Activated CD4-positive, alpha-beta T cell treated with anti-CD3 and anti-CD28 coated beads, Interleukin-2, amount 10 ng/mL, durations not matched to agents 24 days and 14 days (primary cell): ENCODE measurements at regions not wholly inside any gene's neighbourhood (a gene's known extent, or its start where the extent isn't known, plus 50 kb on each side); places are given as distances from the start of the nearest gene placed in this dataset.

ENCODE experiments used
- DNase-seq: peaks from one replicate; pipeline ENCODE4 v3.0.0; 2022
- H3K27ac Mint-ChIP-seq: one replicate; pipeline ENCODE4 v1.8.0; 2022; ENCODE audit warnings: mild to moderate bottlenecking, mixed read lengths
- H3K27me3 Mint-ChIP-seq: one replicate; pipeline ENCODE4 v1.8.0; 2022; ENCODE audit warnings: mixed read lengths
- H3K36me3 Mint-ChIP-seq: one replicate; pipeline ENCODE4 v1.8.0; 2022; ENCODE audit warnings: low read depth, mild to moderate bottlenecking, mixed read lengths
- H3K4me1 Mint-ChIP-seq: one replicate; pipeline ENCODE4 v1.8.0; 2021; ENCODE audit warnings: mixed read lengths
- H3K4me3 Mint-ChIP-seq: one replicate; pipeline ENCODE4 v1.8.0; 2022; ENCODE audit warnings: mild to moderate bottlenecking, moderate library complexity, mixed read lengths
- H3K9me3 Mint-ChIP-seq: one replicate; pipeline ENCODE4 v1.8.0; 2021; ENCODE audit warnings: mixed read lengths
- intact Hi-C: fragments of 100-400 bp; cut with micrococcal nuclease; formaldehyde crosslinking; loops from one replicate; pipeline ENCODE4 v1.15.1; 2023

DNA sequence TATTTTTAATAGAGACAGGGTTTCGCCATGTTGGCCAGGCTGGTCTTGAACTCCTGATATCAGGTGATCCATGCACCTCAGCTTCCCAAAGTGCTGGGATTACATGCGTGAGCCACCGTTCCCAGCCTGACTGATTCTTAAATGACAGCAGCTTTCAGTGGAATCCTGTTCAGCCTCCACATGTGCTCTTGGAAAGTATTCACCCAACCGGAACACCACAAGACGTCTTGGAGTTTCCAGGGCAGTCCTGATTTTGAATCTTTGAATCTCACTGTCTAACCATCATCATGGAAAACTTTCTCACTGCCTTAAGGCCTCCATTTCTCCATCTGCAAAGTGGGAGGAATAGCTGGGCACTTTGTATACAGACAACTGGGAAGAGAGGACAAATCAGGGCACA is 58.1 kb upstream of the ITPKB start:
- intact Hi-C loops = loop anchor here (5.0 kb wide), 1 partner anchor 35 kb away; no protein-coding TSS in a partner anchor
- Mint-ChIP-seq H3K4me3 (peak overlapping the region; percentile 31), H3K27me3 (peaks cover 22% of the 10 kb centered on the region), H3K27ac (peak overlapping the region; percentile 44), H3K36me3 (no peaks in the 10 kb centered on the region), H3K4me1 (peaks cover 30% of the 10 kb centered on the region), H3K9me3 (no peaks in the 10 kb centered on the region)
- no peak for DNase-seq

DNA sequence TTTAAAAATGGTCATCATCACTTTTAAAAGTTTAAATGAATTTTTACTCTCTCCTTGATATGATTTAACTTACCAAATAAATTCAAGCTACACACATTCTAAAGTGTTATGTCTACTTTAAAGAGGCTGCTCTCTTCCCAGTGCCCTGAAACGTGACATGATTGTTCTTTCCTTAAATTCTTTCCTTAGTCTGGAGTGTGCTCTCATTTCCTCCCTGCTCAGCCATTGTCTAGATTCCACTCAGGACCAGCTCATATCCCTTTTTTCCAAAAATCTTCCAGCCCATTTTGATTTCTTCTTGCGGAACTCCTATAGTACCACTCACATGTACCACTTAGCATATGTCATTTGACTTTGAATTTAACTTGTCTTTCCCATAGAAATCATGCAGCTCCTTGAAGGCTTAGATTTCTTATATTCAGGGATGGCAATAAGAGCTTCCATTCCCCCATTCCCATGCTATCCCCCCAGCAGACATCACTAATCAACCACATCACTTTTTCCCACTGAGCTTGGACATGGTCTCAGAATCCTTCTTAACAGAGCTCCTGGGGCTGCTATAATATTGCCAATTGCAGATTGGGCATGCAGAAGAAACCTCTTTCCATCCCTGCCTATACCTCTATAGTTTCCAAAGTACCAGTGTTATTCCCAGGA is 54.7 kb upstream of the ITPKB start:
- intact Hi-C loops = no loop called here
- peaks cover 28% of the 10 kb centered on the region for H3K27me3 Mint-ChIP-seq
- H3K9me3 Mint-ChIP-seq = no peaks in the 10 kb centered on the region
- DNase-seq = no peak
- no peaks in the 10 kb centered on the region for H3K36me3 Mint-ChIP-seq
- peaks cover 14% of the 10 kb centered on the region for H3K4me1 Mint-ChIP-seq
- no peak overlapping the region for H3K4me3 Mint-ChIP-seq
- no peak overlapping the region for H3K27ac Mint-ChIP-seq

DNA sequence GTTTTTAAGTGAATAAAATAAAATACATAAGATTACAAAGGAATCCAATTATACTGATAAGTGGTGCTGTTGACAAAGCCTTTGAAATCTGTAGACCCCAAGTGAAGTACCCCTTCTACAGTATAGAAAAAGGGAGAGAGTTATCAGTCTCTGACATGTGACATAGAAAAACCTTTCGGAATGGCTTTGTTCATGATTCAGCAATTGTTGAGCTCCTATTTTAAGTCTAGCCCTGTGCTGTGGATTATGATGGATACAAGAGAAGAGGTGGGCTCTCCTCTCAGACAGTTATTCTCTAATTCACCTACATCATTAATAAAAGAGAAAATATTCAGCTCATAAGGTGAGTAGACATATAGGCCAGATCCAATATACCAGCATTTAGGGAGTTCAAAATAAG is 53.3 kb upstream of the ITPKB start:
- Mint-ChIP-seq H3K4me1 (peaks cover 7% of the 10 kb centered on the region), H3K4me3 (no peak overlapping the region), H3K36me3 (no peaks in the 10 kb centered on the region), H3K9me3 (no peaks in the 10 kb centered on the region), H3K27ac (no peak overlapping the region), H3K27me3 (peaks cover 33% of the 10 kb centered on the region)
- intact Hi-C loops = no loop called here
- DNase-seq = no peak

DNA sequence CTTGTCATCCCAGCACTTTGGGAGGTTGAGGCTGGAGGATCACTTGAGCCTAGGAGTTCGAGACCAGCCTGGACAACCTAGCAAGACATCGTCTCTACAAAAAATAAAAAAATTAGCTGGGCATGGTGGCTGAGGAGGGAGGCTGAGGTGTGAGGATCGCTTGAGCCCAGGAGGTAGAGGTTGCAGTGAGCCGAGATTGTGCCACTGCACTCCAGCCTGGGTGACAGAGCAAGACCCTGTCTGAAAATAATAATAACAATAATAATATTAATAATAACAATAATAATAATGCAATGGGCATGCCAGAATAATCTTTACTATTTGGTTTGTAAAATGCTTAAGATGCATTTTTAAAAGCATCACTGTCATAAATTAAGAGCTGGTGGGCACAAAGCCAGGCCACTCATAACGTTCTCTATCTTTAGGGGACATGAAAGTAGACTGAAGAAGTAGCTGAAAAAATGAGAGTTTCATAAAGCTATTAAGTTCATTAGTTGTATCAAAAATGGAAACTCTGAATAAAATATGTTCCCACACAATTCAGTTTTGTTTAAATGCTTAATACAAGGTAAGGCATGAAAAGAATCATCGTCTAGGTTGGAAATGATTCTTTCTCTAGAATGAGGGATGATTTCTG is 51.6 kb upstream of the ITPKB start:
- H3K36me3 Mint-ChIP-seq = no peaks in the 10 kb centered on the region
- H3K4me3 Mint-ChIP-seq = no peak overlapping the region
- no peak overlapping the region for H3K27ac Mint-ChIP-seq
- DNase-seq = no peak
- peaks cover 3% of the 10 kb centered on the region for H3K4me1 Mint-ChIP-seq
- H3K9me3 Mint-ChIP-seq = no peaks in the 10 kb centered on the region
- peaks cover 33% of the 10 kb centered on the region for H3K27me3 Mint-ChIP-seq
- intact Hi-C loops = no loop called here

DNA sequence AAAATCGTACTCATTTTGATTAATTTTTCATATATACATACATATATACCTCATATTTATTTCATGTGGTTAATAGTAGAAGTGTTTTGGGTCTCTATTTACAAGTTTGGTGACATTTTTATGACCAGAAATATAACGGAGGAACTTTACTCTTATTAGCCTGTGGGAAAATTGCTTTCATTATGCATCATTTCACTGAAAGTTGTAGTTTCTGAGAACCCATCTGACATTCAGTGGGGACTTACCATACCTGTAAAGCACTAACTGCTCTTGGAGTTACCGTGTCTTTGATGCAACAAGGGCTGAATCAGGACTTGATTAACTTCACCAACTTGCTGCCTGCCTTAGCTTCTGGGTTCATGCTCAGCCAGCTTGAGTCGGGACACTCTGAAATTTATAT is 49.9 kb upstream of the ITPKB start:
- no peak overlapping the region for H3K4me3 Mint-ChIP-seq
- no peak overlapping the region for H3K27ac Mint-ChIP-seq
- intact Hi-C loops = no loop called here
- H3K4me1 Mint-ChIP-seq = peaks cover 2% of the 10 kb centered on the region
- H3K27me3 Mint-ChIP-seq = peaks cover 23% of the 10 kb centered on the region
- no peaks in the 10 kb centered on the region for H3K9me3 Mint-ChIP-seq
- DNase-seq = no peak
- no peaks in the 10 kb centered on the region for H3K36me3 Mint-ChIP-seq
